GM18867 (cell line): ENCODE measurements at regions not wholly inside any gene's neighbourhood (a gene's known extent, or its start where the extent isn't known, plus 50 kb on each side); places are given as distances from the start of the nearest gene placed in this dataset.

ENCODE experiments used
- ATAC-seq: cut with Tn5 transposase; IDR thresholded peaks from one replicate; pipeline ENCODE4 v1.9.1; 2021; ENCODE audit warnings: mild to moderate bottlenecking, moderate library complexity; ENCODE audit not compliant: unreplicated experiment

DNA sequence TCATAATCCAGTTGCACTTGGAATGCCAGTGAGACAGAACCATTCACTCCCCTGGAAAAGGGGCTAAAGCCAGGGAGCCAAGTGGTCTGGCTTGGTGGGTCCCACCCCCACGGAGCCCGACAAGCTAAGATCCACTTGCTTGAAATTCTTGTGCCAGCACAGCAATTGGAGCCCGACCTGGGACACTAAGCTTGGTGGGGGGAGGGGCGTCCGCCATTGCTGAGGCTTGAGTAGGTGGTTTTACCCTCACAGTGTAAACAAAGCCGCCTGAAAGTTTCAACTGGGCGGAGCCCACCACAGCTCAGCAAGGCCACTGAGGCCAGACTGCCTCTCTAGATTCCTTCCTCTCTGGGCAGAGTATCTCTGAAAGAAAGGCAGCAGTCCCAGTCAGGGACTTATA, 200.7 kb upstream of the NPSR1 start:
- ATAC-seq = no peak

DNA sequence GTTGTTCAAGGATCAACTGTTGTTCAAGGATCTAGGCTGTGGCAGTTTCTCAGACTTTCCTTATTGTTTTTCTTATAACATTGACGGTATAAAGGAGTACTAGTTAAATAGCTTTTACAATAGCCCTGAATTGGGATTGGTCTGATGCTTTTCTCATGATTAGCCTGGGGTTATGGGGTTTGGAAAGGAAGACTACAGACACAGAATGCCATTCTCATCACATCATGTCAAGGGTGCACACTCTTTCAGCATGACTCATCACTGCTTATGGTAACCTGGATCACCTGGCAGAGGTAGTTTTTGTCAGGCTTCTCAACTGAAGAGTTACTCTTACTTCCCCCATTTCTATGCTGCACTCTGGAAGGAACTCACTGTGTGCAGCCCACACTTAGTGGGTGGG, 194.2 kb upstream of the NPSR1 start:
- no peak for ATAC-seq

DNA sequence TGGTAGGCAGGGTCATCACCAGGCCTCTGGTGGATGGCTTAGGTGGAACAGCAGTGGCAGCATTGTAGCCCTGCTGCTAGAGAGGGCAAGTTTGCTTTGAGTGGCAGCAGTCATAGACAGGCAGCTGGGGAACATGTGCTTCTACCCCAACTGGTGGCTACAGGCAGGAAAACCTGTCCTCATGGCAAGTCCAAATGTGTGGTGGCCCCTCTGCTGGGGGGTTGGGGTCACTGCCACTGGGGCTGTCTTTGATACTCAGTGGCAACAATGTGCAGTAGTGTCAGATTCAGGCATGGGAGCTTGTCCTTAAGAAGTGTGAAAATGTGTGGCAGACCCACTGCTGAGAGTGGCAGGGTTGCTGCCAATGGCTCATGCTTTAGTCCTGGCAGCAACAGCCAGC, 186.2 kb upstream of the NPSR1 start:
- no peak for ATAC-seq

DNA sequence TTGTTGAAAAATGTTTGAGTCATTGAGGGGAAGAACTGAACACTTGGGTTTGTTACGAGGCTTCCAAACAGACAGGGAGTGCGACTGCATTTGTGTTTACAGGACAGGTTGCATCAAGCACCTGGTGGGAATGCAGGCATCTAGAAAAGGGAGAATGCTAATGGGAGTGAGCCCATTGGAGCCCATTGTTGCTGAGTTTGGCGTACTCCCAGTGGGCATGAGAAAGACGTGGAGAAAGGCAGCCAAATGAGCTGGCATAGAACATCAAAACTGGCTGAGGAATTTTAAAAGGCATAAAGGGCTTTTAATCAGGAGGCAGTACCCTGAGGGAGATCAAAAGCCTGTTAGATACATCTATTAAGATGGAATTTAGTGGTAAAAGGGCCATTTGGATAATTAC, 171.6 kb upstream of the NPSR1 start:
- ATAC-seq = no peak

DNA sequence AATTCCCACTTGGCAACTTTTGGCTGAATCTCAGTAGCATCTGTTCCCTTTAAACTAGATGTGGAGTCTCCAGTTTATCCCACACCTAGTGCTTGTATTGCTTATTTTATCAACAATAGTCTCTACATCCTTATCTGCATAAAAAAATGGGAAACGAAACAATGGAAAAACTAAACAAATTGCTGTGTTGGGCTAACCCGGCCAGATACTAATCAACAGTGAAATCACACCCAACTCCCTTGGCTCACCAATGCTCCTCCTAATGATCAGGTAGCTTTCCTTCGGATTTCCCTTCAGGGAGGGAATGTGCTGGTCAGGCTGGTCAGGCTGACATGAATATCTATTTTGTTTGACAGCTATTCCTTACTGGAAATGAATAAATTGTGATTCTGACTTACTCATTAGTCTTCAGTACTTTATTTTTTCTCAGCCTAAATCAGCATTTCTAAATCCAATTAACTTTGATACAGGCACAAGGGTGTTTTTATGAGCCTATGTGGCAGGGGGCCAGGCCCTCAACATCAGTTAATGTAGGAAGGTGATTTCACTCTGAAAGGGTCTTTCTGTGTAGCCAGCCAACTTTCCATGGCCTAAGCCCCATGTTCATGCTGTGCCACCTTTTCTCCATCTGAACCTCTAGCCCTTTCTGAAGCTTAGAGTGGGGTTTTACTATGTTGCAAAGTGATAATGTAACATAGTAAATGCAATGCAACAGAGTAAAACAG, 170.5 kb upstream of the NPSR1 start:
- ATAC-seq = no peak

DNA sequence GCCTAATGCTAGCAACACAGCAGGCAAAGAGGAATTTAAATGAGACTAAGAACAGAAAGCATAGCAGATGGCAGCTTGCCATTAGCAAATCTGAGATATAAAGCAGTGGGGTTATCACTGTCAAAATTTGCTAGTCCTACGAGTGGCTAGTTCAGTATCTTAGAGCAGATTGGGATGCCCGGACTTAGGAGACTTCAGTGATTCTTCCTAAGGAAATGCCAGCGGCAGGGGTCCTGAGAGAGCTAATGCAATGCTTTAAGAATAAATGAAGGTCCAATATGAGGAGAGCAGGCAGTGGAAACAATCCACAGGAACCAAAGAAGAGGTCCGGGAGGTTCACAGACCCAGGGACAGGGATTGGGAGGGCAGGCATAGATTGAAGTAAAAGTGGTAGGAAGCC, 169.3 kb upstream of the NPSR1 start:
- ATAC-seq = no peak

DNA sequence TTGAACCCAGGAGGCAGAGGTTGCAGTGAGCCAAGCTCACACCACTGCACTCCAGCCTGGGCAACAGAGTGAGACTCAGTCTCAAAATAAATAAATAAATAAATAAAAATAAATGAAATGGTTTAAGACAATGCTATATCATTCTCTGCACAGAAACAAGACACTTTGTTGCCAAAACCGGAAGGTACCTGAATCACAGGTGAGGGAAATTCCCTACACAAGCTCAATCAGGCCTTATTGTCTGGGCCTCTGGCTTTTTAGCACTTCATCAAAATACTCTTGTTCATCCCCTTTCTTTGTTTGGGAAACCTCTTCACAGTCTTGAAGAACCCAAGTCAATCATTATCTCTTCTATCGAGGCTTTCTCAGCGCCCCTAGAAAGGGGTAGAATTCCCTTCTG, 166.1 kb upstream of the NPSR1 start:
- ATAC-seq = no peak

DNA sequence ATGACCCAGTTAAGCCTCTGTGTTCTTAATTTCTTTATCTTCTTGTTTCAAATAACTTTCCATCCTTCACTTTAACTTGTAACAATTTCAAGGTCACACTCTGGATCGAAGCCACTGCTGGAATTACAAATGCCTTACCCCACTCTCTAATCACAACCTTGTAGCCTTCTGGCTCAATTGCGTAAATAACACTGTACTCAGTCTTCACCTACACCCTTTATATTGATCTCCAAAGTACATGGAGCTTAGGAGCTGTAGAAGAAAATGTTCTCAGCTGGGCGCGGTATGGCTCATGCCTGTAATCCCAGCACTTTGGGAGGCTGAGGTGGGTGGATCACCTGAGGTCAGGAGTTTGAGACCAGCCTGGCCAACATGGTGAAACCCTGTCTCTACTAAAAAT, 164.3 kb upstream of the NPSR1 start:
- no peak for ATAC-seq

DNA sequence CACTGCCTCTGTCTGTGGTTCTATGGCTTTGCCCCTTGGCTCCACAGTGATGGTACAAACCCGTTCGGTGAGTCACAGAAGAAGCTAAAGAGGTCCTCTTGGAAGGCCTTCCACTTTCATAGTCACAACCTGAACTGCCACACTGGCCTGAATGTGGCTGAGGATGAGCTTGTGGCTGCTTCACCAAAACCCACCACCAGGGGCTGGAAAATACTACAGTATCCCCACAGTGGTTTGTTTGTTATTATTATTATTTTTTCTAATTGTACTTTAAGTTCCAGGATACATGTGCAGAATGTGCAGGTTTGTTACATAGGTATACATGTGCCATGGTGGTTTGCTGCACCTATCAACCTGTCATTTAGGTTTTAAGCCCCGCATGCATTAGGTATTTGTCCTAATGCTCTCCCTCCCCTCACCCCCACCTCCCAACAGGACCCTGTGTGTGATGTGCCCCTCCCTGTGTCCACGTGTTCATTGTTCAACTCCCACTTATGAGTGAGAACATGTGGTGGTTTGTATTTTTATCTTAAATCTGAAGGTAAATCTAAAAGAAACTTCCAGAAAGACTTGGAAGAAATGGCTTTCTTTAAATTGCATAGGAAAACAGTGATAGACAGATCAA, 160.8 kb upstream of the NPSR1 start:
- no peak for ATAC-seq

DNA sequence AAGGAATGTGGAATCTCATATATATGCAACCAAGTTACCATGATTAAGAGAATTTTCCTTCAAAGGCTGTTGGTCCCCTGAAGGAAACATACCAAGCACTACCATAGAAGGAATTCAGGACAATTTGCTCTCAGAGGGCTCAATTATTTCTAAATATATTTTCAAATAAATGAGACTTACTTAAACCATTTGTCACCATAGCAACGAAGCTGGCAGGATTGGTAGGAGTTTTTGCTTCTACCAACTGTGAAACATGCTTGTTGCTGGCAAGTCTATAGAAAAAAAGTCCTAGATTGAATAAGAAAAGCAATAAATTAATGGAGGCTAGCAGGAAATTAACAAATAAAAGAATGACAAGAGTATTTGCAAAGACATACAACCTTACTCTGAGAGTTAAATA, 156.9 kb upstream of the NPSR1 start:
- no peak for ATAC-seq

DNA sequence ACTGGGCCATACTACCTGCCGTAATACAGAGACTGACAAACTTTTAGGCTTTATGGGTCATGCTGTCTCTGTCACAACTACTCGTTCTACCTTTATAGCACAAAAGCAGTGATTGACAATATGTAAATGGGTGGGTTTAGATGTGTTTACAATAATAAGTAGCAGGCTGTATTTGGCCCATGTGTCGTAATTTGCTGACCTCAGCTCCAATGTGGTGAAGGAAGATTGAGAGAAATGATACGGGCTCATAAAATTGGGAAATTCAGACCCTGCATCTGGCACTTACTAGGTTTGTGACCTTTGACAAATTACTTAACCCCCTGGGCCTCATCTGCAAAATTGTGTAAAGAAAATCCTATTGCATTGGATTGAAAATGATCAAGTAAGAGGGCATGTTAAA, 150.8 kb upstream of the NPSR1 start:
- no peak for ATAC-seq

DNA sequence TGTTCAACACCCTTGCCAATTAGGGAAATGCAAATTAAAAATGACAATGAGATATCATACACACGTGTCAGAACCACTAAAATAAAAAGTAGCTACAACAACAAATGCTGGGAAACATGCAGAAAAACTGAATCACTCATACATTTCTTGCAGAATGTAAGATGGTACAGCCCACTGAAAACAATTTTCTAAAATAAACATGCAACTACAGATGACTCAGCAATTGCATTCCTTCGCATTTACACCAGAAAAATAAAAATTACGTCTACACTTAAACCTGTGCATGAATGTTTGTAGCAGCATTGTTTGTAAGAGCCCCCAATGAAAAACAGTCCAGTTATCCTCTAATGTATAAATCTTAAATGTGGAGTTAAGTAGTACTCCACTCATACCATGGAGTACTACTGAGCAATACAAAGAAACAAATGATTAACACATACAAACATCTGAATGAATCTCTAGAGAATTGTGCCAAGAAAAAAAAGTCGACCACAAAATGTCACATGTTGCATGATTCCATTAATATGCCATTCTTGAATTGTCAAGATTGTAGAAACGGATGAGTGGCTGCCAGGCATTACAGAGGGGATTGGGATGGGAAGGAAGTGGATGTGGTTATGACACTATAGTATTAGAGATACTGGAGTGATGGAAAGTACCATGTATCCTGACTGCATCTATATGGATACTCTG, 134.6 kb upstream of the NPSR1 start:
- no peak for ATAC-seq

DNA sequence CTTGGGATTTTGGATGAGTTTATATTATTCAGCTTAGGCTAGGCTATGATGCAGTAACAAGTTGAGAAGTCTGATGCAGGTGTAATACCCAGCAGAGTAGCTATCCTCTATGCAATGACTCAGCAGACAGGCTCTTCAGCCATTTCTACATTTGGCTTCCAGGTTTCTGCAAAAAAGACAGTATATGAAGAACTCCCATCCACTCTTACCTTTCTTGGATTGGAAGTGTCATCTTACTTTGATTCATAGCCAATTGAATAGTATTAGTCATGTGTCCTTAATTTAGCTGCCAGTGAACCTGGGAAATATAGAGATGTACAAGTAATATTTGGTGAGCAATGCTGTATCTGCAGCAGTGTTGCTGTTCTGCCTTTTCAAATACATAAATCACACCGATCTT, 127.8 kb upstream of the NPSR1 start:
- no peak for ATAC-seq

DNA sequence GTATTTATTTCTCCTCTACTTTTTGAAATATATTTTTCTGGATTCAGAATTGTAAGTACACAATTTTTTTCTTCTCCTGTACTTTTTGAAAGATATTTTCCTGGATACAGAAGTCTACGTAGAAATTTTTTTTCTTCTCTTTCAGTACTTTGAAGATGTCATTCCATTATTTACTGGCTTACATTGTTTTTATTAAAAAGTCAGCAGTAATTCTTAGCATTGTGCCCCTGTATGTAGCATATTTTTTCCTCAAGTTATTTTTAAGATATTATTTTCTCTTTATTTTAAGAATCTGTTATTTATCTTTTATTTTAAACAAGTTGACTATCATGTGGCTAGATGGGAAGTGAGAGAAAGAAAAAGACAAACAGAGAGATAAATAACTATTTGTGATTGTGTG, 119.0 kb upstream of the NPSR1 start:
- no peak for ATAC-seq

DNA sequence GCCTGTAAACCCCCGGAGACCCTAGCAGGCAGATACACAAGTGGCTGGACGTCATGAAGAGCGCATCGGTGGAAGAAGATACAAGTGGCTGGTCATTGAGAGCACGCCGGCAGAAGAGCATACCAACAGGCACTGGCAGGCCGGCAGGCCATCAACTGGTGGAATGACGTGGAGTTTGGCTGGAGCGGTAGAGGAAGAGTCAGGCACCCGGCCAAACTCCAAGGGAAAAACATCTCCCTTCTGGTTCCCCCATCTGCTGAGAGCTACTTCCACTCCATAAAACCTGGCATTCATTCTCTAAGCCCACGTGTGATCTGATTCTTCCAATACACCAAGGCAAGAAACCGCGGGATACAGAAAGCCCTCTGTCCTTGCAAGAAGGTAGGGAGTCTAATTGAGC, 113.4 kb upstream of the NPSR1 start:
- no peak for ATAC-seq

DNA sequence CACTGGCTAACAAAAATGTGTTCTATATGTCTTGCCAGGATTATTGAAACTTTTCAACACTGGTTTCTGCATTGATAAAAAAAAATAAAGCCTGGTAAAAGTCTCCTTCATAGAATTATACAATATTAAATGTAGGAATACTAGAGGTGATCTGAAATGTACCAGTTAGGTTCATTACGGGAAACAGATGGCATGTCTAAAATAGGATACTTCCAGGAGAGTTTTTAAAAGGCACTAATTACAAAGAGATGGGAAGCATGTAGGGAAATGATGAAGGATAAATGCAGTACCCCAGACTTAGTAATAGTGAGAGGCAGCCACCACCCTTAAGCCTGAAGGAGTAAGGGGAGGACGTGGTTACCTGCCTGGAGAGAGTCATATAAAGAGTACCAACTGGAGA, 107.0 kb upstream of the NPSR1 start:
- no peak for ATAC-seq

DNA sequence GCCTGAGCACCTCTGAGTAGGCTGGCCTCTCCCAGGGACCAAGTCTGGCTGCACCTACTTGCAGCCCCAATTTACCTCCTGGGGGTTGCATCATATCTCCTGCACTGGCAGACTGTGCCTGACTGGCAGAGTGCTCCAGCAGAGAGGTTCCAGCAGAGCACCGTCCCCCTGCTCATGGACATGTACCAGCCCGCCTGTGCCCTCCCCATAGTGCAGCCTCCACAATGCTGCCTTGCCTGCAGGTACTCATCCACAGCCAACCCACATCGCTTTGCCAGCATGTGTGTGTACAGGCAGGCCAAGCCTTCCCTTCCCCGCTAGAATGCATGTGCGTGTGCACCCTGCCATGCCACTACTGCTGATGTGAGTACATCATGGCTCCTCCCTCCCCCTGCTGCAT, 105.5 kb upstream of the NPSR1 start:
- no peak for ATAC-seq

DNA sequence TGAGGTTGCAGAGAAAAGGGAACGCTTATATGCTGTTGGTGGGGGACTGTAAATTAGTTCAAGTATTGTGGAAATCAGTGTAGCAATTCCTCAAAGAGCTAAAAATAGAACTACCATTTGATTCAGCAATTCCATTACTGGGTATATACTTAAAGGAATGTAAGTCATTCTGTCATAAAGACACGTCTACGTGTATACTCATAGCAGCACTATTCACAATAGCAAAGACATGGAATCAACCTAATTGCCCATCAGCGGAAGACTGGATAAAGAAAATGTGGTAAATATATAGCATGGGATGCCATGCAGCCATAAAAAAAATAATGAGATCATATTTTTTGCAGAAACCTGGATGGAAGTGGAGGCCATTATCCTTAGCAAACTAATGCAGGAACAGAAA, 100.0 kb upstream of the NPSR1 start:
- ATAC-seq = no peak

DNA sequence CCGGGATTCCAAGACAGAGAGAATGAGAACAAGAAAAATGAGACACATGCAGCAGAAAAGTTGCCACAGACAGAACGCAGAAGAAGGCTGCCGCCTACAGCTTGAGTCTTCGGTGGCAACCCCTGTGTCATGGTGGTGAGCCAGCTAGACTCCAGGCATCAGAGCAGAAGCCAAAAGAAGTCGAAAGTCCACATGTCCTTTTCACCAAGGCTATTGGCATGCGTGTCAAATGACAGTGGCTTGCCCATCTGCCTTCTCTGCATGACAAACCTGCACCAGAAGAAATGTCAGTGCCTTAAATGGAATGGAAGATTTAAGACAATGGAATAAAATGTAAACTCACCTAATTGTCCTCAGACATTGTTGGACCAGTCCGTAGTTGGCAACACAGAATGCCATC, 93.9 kb upstream of the NPSR1 start:
- no peak for ATAC-seq

DNA sequence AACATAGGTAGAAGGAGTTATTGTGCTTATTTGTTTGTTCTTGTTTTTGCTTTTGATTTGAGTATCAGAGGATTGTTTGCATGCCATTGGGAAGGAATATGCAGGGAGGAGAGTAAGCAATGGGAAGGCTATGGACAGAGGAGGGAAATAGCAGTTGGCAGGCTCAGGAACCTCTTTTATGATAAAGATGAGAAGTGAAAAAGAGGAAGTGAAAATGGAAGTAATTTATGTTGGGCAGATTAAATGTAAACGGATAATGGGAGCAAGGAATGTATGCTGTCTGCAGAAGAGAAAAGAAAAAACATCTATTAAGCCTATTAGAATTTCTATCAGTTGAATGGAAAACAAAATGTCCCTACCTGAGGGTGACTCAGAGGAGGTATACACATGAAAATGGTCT, 90.1 kb upstream of the NPSR1 start:
- no peak for ATAC-seq

DNA sequence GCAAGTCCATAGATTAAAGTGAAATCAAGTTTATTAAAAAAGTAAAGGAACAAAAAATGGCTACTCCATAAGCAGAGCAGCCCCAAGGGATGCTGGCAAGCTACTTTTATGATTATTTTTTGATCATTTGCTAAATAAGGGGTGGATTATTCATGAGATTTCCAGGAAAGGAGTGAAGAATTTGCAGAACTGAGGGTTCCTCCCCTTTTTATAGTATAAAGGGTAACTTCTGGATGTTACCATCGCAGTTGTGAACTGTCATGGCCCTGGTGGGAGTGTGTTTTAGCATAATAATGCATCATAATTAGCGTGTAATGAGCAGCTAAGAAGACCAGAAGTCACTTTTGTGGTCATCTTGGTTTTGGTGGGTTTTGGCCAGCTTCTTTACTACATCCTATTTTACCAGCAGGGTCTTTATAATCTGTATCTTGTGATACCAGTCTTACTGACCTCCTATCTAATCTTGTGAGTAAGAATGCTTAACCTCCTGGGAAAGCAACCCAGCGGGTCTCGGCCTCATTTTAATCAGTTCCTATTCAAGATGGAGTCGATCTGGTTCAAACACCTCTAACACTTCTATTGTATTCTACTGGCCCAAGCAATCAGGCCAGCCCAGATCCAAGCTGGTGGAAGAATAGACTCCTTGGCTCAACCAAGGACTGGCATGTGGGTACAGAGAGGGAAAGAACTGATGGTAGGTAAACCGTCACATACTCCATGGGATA, 87.9 kb upstream of the NPSR1 start:
- no peak for ATAC-seq

DNA sequence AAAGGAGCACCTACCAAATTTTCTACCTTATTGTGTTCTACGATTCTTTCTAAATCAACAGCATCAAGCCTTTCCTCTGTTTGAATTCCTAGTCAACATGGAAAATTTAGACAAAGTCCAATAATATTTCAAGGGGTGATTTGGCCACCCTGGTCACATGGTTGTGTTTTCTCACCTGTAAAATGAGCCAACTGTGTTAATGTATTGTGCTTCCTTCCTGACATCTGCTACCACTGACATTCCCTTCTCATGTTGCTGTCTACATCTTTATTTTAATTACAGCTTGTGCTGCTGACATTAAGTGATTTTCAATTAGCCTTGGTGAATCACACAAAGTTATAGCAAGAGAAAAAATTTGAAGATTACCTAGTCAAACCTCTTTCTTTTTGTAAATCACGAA, 83.0 kb upstream of the NPSR1 start:
- ATAC-seq = no peak
